ENCODE measurements at regions not wholly inside any gene's neighbourhood (a gene's known extent, or its start where the extent isn't known, plus 50 kb on each side); places are given as distances from the start of the nearest gene placed in this dataset.

DNA sequence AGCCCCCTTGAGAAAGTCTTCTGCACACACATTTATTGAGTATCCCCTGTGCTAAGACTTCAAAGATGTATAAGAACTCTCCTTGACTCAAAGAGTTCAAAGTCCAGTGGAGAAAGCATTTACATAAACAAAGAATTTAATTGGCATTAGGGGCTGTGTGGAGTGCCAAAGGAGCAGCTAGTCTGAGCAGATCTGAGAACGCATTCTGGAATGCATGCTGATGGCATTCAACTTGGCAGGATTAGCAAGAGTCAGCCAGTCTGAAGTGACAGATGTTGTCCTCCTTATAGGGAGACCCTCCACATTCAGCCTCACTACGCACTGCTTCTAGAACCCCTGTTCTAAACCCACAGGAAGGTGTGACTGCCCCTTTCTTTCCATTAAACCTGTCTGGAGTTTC lies 191.5 kb downstream of the RAD51AP2 start:
- DNase-seq (ENCODE audit: low read depth, low spot score) (no peak), FAIRE-seq (no peak)
- Histone ChIP-seq H2AFZ (ENCODE audit: control insufficient read depth, low read length) (no peak overlapping the region), H3K79me2 (ENCODE audit: control insufficient read depth, insufficient read depth, low read length) (no peaks in the 10 kb centered on the region), H4K20me1 (ENCODE audit: control insufficient read depth, extremely low read depth, insufficient read depth, low read length) (no peaks in the 10 kb centered on the region), H3K27me3 (ENCODE audit: control insufficient read depth, extremely low read depth, insufficient read depth, low read length) (no peaks in the 10 kb centered on the region), H3K4me3 (ENCODE audit: control insufficient read depth in 2 of 3, extremely low read depth in 1 of 3, insufficient read depth in 2 of 3, low read depth in 1 of 3, low read length in 3 of 3) (no peak overlapping the region), H3K9me3 (ENCODE audit: control insufficient read depth, low read depth, low read length) (no peaks in the 10 kb centered on the region), H3K4me2 (ENCODE audit: control insufficient read depth, extremely low read depth, insufficient read depth, low read depth, low read length) (no peak overlapping the region), H3K27ac (ENCODE audit: control insufficient read depth, insufficient read depth, low read length) (no peak overlapping the region), H3K4me1 (ENCODE audit: control insufficient read depth, extremely low read depth, insufficient read depth, low read length) (no peaks in the 10 kb centered on the region), H3K9me1 (ENCODE audit: control insufficient read depth, extremely low read depth, insufficient read depth, low read length) (no peaks in the 10 kb centered on the region), H3K9ac (ENCODE audit: control insufficient read depth, extremely low read depth, insufficient read depth, low read length) (no peak overlapping the region), H3K36me3 (ENCODE audit: control insufficient read depth in 2 of 2, extremely low read depth in 1 of 2, insufficient read depth in 2 of 2, low read length in 2 of 2) (no peaks in the 10 kb centered on the region)
- TF ChIP-seq CTCF (optimal IDR thresholded peaks at IDR 0.05 in 1 of 3, IDR thresholded peaks at IDR 0.05 in 1 of 3, conservative IDR thresholded peaks at IDR 0.05 in 1 of 3; ENCODE audit: extremely low read depth in 1 of 3, insufficient read depth in 2 of 3, low read length in 3 of 3) (no peak), EZH2 (IDR thresholded peaks at IDR 0.05; ENCODE audit: low read length) (no peak)
- dilution Hi-C loops (cut with MboI; ENCODE audit: extremely low pct_ligation_motif_present, low sequenced_read_pairs) = no loop called here

DNA sequence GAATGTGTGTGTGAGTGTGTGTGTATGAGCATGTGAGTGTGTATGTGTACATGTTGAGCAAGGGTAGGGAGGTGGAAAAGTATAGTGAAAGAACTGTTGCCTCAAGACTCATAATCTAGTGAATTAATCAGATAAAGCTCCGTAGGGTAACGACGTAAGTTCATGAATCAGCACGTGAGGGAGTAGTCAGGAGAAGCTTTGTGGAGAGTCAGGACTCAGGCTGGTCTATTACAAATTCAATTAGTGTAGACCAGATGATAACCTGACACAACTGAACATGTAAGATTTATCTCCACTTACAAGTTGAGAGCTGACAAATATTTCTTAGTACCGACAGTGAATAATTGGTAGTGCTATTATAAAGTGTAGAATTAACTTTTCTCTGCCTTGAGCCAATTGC lies 194.5 kb downstream of the RAD51AP2 start:
- FAIRE-seq = no peak
- dilution Hi-C loops (cut with MboI; ENCODE audit: extremely low pct_ligation_motif_present, low sequenced_read_pairs) = no loop called here

More for the DNA sequence above, 194.5 kb downstream of the RAD51AP2 start:
- H2AFZ ChIP-seq (ENCODE audit: control insufficient read depth, low read length) = no peak overlapping the region
- no peaks in the 10 kb centered on the region for H3K9me3 ChIP-seq (ENCODE audit: control insufficient read depth, low read depth, low read length)
- DNase-seq (ENCODE audit: low read depth, low spot score) = no peak
- TF ChIP-seq EZH2 (IDR thresholded peaks at IDR 0.05; ENCODE audit: low read length) = no peak
- TF ChIP-seq CTCF (optimal IDR thresholded peaks at IDR 0.05 in 1 of 3, IDR thresholded peaks at IDR 0.05 in 1 of 3, conservative IDR thresholded peaks at IDR 0.05 in 1 of 3; ENCODE audit: extremely low read depth in 1 of 3, insufficient read depth in 2 of 3, low read length in 3 of 3) = no peak
- no peaks in the 10 kb centered on the region for H3K79me2 ChIP-seq (ENCODE audit: control insufficient read depth, insufficient read depth, low read length)
- H4K20me1 ChIP-seq (ENCODE audit: control insufficient read depth, extremely low read depth, insufficient read depth, low read length) = no peaks in the 10 kb centered on the region
- H3K36me3 ChIP-seq (ENCODE audit: control insufficient read depth in 2 of 2, extremely low read depth in 1 of 2, insufficient read depth in 2 of 2, low read length in 2 of 2) = no peaks in the 10 kb centered on the region
- H3K4me1 ChIP-seq (ENCODE audit: control insufficient read depth, extremely low read depth, insufficient read depth, low read length) = no peaks in the 10 kb centered on the region
- H3K27ac ChIP-seq (ENCODE audit: control insufficient read depth, insufficient read depth, low read length) = no peak overlapping the region
- no peak overlapping the region for H3K4me3 ChIP-seq (ENCODE audit: control insufficient read depth in 2 of 3, extremely low read depth in 1 of 3, insufficient read depth in 2 of 3, low read depth in 1 of 3, low read length in 3 of 3)
- no peaks in the 10 kb centered on the region for H3K9me1 ChIP-seq (ENCODE audit: control insufficient read depth, extremely low read depth, insufficient read depth, low read length)
- H3K4me2 ChIP-seq (ENCODE audit: control insufficient read depth, extremely low read depth, insufficient read depth, low read depth, low read length) = no peak overlapping the region
- no peaks in the 10 kb centered on the region for H3K27me3 ChIP-seq (ENCODE audit: control insufficient read depth, extremely low read depth, insufficient read depth, low read length)
- H3K9ac ChIP-seq (ENCODE audit: control insufficient read depth, extremely low read depth, insufficient read depth, low read length) = no peak overlapping the region
